Endothelial cell of umbilical vein (primary cell): ENCODE measurements at regions not wholly inside any gene's neighbourhood (a gene's known extent, or its start where the extent isn't known, plus 50 kb on each side); places are given as distances from the start of the nearest gene placed in this dataset.

Source experiments
- BruUV-seq: library from RNA; stranded (reverse); fragments of 400-500 nt; replicated peaks from 2 replicates; lab custom pipeline; 2021; lab: Mats Ljungman, UMichigan
- CTCF ChIA-PET: fragments of 300-600, 350-600 bp; sonication (Branson Sonifier 250); formaldehyde crosslinking; loops from one replicate; lab custom pipeline; 2021; ENCODE audit warnings: antibody characterized with exemption, inconsistent platforms; lab: Charles Lee
- POLR2A ChIA-PET: fragments of 300-600, 350-600 bp; sonication (Branson Sonifier 250); formaldehyde crosslinking; loops from one replicate; lab custom pipeline; 2021; ENCODE audit warnings: antibody characterized with exemption, inconsistent platforms; lab: Charles Lee
- DNase-seq: peaks from one replicate; pipeline ENCODE4 v3.0.0-alpha.2; 2011; ENCODE audit warnings: low read depth, low spot score
- FAIRE-seq: peaks from 2 replicates; lab custom pipeline; 2011; peaks lifted over from hg19 to GRCh38; lab: Jason Lieb, UNC
- H2AFZ ChIP-seq: 2 replicates; pipeline ENCODE4 v1.6.0; 2012; ENCODE audit warnings: low read depth, low read length, control low read depth, inconsistent platforms
- H3K27ac ChIP-seq: 2 replicates; pipeline ENCODE4 v1.5.1; 2011; ENCODE audit warnings: low read depth, mild to moderate bottlenecking, control low read depth, low read length, moderate library complexity; ENCODE audit not compliant: insufficient read depth
- H3K27me3 ChIP-seq, 2 experiments: 2 replicates each; pipeline versions ENCODE4 v1.6.0 to v1.6.1; 2011; ENCODE audit warnings: low read length in 2 of 2, mixed read lengths in 1 of 2; ENCODE audit not compliant: control insufficient read depth in 2 of 2, insufficient read depth in 2 of 2
- H3K36me3 ChIP-seq, 2 experiments: 2 replicates in 1 of 2; 3 replicates in 1 of 2; pipeline ENCODE4 v1.5.1; 2011; ENCODE audit warnings: low read length in 2 of 2, mild to moderate bottlenecking in 1 of 2, moderate library complexity in 1 of 2; ENCODE audit not compliant: control insufficient read depth in 2 of 2, insufficient read depth in 2 of 2; ENCODE audit errors: extremely low read depth in 1 of 2
- H3K4me1 ChIP-seq: 3 replicates; pipeline ENCODE4 v1.5.1; 2011; ENCODE audit warnings: mild to moderate bottlenecking, low read length; ENCODE audit not compliant: control insufficient read depth, insufficient read depth; ENCODE audit errors: extremely low read depth
- H3K4me2 ChIP-seq: 2 replicates; pipeline ENCODE4 v1.6.1; 2011; ENCODE audit warnings: low read length, control low read depth, mixed read lengths; ENCODE audit not compliant: insufficient read depth
- H3K4me3 ChIP-seq, 3 experiments: fragments of 200-600 bp in 1 of 3; sonication (generic), shearing (Covaris generic) in 1 of 3; replicated peaks in 1 of 3; 2 replicates each; pipeline ENCODE4 v1.5.1; 2011 to 2016; ENCODE audit warnings: control low read depth in 3 of 3, low read length in 3 of 3, mild to moderate bottlenecking in 2 of 3, inconsistent platforms in 1 of 3, low read depth in 1 of 3, moderate library complexity in 1 of 3; ENCODE audit not compliant: insufficient read depth in 1 of 3
- H3K79me2 ChIP-seq: 2 replicates; pipeline ENCODE4 v1.6.0; 2012; ENCODE audit warnings: low read length, inconsistent platforms; ENCODE audit not compliant: control insufficient read depth, insufficient read depth
- H3K9ac ChIP-seq: replicated peaks from 2 replicates; pipeline ENCODE3; 2011; ENCODE audit warnings: low read length, control low read depth; ENCODE audit not compliant: insufficient read depth; ENCODE audit errors: extremely low read depth
- H3K9me1 ChIP-seq: replicated peaks from 3 replicates; pipeline ENCODE4 v1.6.0; 2011; ENCODE audit warnings: mild to moderate bottlenecking, low read length; ENCODE audit not compliant: control insufficient read depth, insufficient read depth; ENCODE audit errors: extremely low read depth
- H3K9me3 ChIP-seq: replicated peaks from 2 replicates; pipeline ENCODE4 v1.5.1; 2012; ENCODE audit warnings: low read length, inconsistent platforms; ENCODE audit not compliant: control insufficient read depth, insufficient read depth
- H4K20me1 ChIP-seq: replicated peaks from 2 replicates; pipeline ENCODE3; 2011; ENCODE audit warnings: mild to moderate bottlenecking, low read length; ENCODE audit not compliant: control insufficient read depth, insufficient read depth; ENCODE audit errors: extremely low read depth
- CTCF ChIP-seq, 2 donors: IDR thresholded peaks; 1 replicate in 1 of 2; 2 replicates in 1 of 2; pipeline ENCODE4 v1.5.1; 2011; ENCODE audit warnings: low read length in 2 of 2, mild to moderate bottlenecking in 2 of 2, moderate library complexity in 2 of 2, control low read depth in 1 of 2, inconsistent platforms in 1 of 2, low read depth in 1 of 2; ENCODE audit not compliant: insufficient read depth in 1 of 2; ENCODE audit errors: extremely low read depth in 1 of 2
- EZH2 ChIP-seq: IDR thresholded peaks from 2 replicates; pipeline ENCODE4 v1.6.1; 2012; ENCODE audit warnings: borderline replicate concordance, low read depth, mild to moderate bottlenecking, moderate library complexity, low read length, inconsistent platforms; ENCODE audit not compliant: severe bottlenecking
- FOS ChIP-seq: IDR thresholded peaks from 2 replicates; pipeline ENCODE4 v1.6.1; 2011; ENCODE audit warnings: mild to moderate bottlenecking, low read length, moderate library complexity, borderline replicate concordance; ENCODE audit not compliant: insufficient read depth
- GATA2 ChIP-seq: IDR thresholded peaks from 2 replicates; pipeline ENCODE4 v1.7.0; 2011; ENCODE audit warnings: low read depth, mild to moderate bottlenecking, moderate library complexity, mixed read lengths, low read length; ENCODE audit not compliant: insufficient read length, insufficient read depth
- JUN ChIP-seq: IDR thresholded peaks from 2 replicates; pipeline ENCODE4 v1.6.1; 2011; ENCODE audit warnings: borderline replicate concordance, low read depth; ENCODE audit not compliant: insufficient read length, insufficient read depth
- MYC ChIP-seq: IDR thresholded peaks from one replicate; pipeline ENCODE4 v1.6.1; 2011; ENCODE audit warnings: mild to moderate bottlenecking, low read depth, low read length
- POLR2A ChIP-seq: IDR thresholded peaks from 2 replicates; pipeline ENCODE4 v1.6.1; 2012; ENCODE audit warnings: low read depth, mild to moderate bottlenecking, control low read depth, low read length
- POLR2AphosphoS5 ChIP-seq: IDR thresholded peaks from 2 replicates; pipeline ENCODE4 v1.6.1; 2012; ENCODE audit warnings: low read depth, mild to moderate bottlenecking, control low read depth, low read length, moderate library complexity; ENCODE audit not compliant: insufficient read depth
- dilution Hi-C: fragments of 300-500 bp; cut with MboI; formaldehyde crosslinking; loops from one replicate; pipeline ENCODE4 v1.15.0; 2019; ENCODE audit warnings: low sequenced_read_pairs; ENCODE audit not compliant: extremely low pct_ligation_motif_present
- intact Hi-C: fragments of 100-400 bp; cut with micrococcal nuclease; formaldehyde crosslinking; loops from one replicate; pipeline ENCODE4 v1.10.0; 2022
- TF ChIP-seq, protein P1 (sequence below): IDR thresholded peaks from 2 replicates; pipeline ENCODE4 v1.6.1; 2011; ENCODE audit not compliant: insufficient read depth, insufficient read length

GRCh38 chr2:41836948-41837347, 210.9 kb upstream of the PKDCC start:
- DNase-seq (peak; percentile 43), FAIRE-seq (peak; percentile 74)
- H3K9me3 ChIP-seq: no peaks in the 10 kb centered on the region
- no peak overlapping the region for H3K4me2 ChIP-seq
- BruUV-seq: no TSS peak
- dilution Hi-C loops (no loop called here), intact Hi-C loops (no loop called here)
- POLR2A ChIA-PET: no interaction called here
- CTCF ChIA-PET: interaction anchor here (0.8 kb wide), 1 partner anchor 17 kb away, joined by 3 read pairs; no protein-coding TSS in a partner anchor
- no peak overlapping the region for H2AFZ ChIP-seq
- H3K9me1 ChIP-seq: no peaks in the 10 kb centered on the region
- H3K36me3 ChIP-seq: no peaks in the 10 kb centered on the region
- no peak overlapping the region for H3K27ac ChIP-seq
- peaks cover 0 to 2% of the 10 kb centered on the region in 2 experiments for H3K27me3 ChIP-seq
- TF ChIP-seq EZH2: no peak
- no peak for TF ChIP-seq JUN
- no peak for TF ChIP-seq POLR2AphosphoS5
- TF ChIP-seq FOS: no peak
- TF ChIP-seq, protein P1, sequence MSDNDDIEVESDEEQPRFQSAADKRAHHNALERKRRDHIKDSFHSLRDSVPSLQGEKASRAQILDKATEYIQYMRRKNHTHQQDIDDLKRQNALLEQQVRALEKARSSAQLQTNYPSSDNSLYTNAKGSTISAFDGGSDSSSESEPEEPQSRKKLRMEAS: no peak
- TF ChIP-seq GATA2: no peak
- no peak for TF ChIP-seq MYC
- TF ChIP-seq POLR2A: no peak
- TF ChIP-seq CTCF (IDR thresholded peaks at IDR 0.05; ENCODE audit: extremely low read depth in 1 of 2, insufficient read depth in 1 of 2, low read depth in 1 of 2, low read length in 2 of 2): no peak
- no peak overlapping the region for H3K4me3 ChIP-seq
- H3K9ac ChIP-seq: no peak overlapping the region
- peaks cover 7% of the 10 kb centered on the region for H3K4me1 ChIP-seq
- no peaks in the 10 kb centered on the region for H3K79me2 ChIP-seq
- H4K20me1 ChIP-seq: no peaks in the 10 kb centered on the region
